HCT116 (cell line): ENCODE measurements at regions not wholly inside any gene's neighbourhood (a gene's known extent, or its start where the extent isn't known, plus 50 kb on each side); places are given as distances from the start of the nearest gene placed in this dataset.

Source experiments
- ATAC-seq: fragments of 200-7000 bp; cut with Tn5 transposase; 2 replicates; pipeline ENCODE4 v1.9.1; 2020; ENCODE audit warnings: mild to moderate bottlenecking, moderate library complexity
- BruUV-seq: library from RNA; stranded (reverse); fragments of 400-500 nt; replicated peaks from 2 replicates; lab custom pipeline; 2021; lab: Mats Ljungman, UMichigan
- CTCF ChIA-PET: fragments of 300-600 bp; sonication (Branson Sonifier 250); formaldehyde crosslinking; loops from one replicate; lab custom pipeline; 2021; ENCODE audit warnings: antibody characterized with exemption; lab: Charles Lee
- POLR2A ChIA-PET: fragments of 300-600, 350-600 bp; sonication (Branson Sonifier 250); formaldehyde crosslinking; loops from one replicate; lab custom pipeline; 2021; ENCODE audit warnings: antibody characterized with exemption; lab: Charles Lee
- RAD21 ChIA-PET, 2 experiments: fragments of 300-600 bp; sonication (Branson Sonifier 250); formaldehyde crosslinking; loops; one replicate each; lab custom pipeline; 2023; ENCODE audit warnings: low total read pairs in 2 of 2; ENCODE audit not compliant: uncharacterized antibody in 2 of 2, unreplicated experiment in 2 of 2, low non-redundant PET in 1 of 2; lab: Charles Lee
- DNase-seq: peaks from one replicate; pipeline ENCODE4 v3.0.0-alpha.2; 2010; ENCODE audit warnings: low read depth, low spot score
- H2AFZ ChIP-seq: fragments of 200-600 bp; shearing (Covaris generic), sonication (generic); 2 replicates; pipeline ENCODE4 v1.6.1; 2017; ENCODE audit warnings: low read depth, mixed run types, mixed read lengths, antibody characterized with exemption, low read length; ENCODE audit not compliant: poor library complexity, severe bottlenecking
- H3K27ac ChIP-seq: 2 replicates; pipeline ENCODE4 v1.5.1; 2012; ENCODE audit warnings: low read depth, low read length
- H3K27me3 ChIP-seq: fragments of 200-600 bp; sonication (generic); 2 replicates; pipeline ENCODE4 v1.6.1; 2016; ENCODE audit warnings: mixed run types, low read length, mixed read lengths; ENCODE audit not compliant: insufficient read depth
- H3K36me3 ChIP-seq, 2 experiments: fragments of 200-500 bp in 1 of 2; fragments of 200-600 bp in 1 of 2; sonication (Bioruptor generic) in 1 of 2; sonication (generic) in 1 of 2; 2 replicates each; pipeline versions ENCODE4 v1.5.1 to v1.6.1; 2014 to 2016; ENCODE audit warnings: low read length in 2 of 2, inconsistent platforms in 1 of 2, mixed read lengths in 1 of 2, mixed run types in 1 of 2; ENCODE audit not compliant: insufficient read depth in 2 of 2, control insufficient read depth in 1 of 2
- H3K4me1 ChIP-seq, 2 experiments: fragments of 200-600 bp in 1 of 2; sonication (generic) in 1 of 2; 2 replicates each; pipeline versions ENCODE4 v1.5.1 to v1.6.1; 2012 to 2017; ENCODE audit warnings: low read length in 2 of 2, inconsistent platforms in 1 of 2, mild to moderate bottlenecking in 1 of 2, mixed read lengths in 1 of 2, mixed run types in 1 of 2, moderate library complexity in 1 of 2; ENCODE audit not compliant: insufficient read depth in 2 of 2, control insufficient read depth in 1 of 2
- H3K4me2 ChIP-seq: fragments of 200-600 bp; sonication (generic); 2 replicates; pipeline ENCODE4 v1.6.1; 2017; ENCODE audit warnings: mixed run types, low read length, mixed read lengths
- H3K4me3 ChIP-seq, 2 experiments: fragments of 200-600 bp in 1 of 2; sonication (generic) in 1 of 2; replicated peaks in 1 of 2; 2 replicates each; pipeline ENCODE4 v1.5.1; 2011 to 2016; ENCODE audit warnings: low read length in 2 of 2, control low read depth in 1 of 2, low read depth in 1 of 2, mild to moderate bottlenecking in 1 of 2, mixed read lengths in 1 of 2, mixed run types in 1 of 2
- H3K79me2 ChIP-seq: fragments of 200-600 bp; sonication (generic); 2 replicates; pipeline ENCODE4 v1.6.1; 2017; ENCODE audit warnings: mild to moderate bottlenecking, mixed run types, low read length, moderate library complexity, mixed read lengths; ENCODE audit not compliant: insufficient read depth
- H3K9ac ChIP-seq: fragments of 200-600 bp; sonication (generic); 2 replicates; pipeline ENCODE4 v1.6.1; 2016; ENCODE audit warnings: low read length, mixed read lengths
- H3K9me2 ChIP-seq: fragments of 200-600 bp; sonication (generic), shearing (Covaris generic); 2 replicates; pipeline ENCODE4 v1.6.1; 2017; ENCODE audit warnings: mixed run types, mild to moderate bottlenecking, moderate library complexity; ENCODE audit not compliant: insufficient read depth
- H3K9me3 ChIP-seq, 2 experiments: fragments of 200-500 bp in 1 of 2; fragments of 200-600 bp in 1 of 2; sonication (Bioruptor generic) in 1 of 2; sonication (generic) in 1 of 2; 2 replicates each; pipeline ENCODE4 v1.6.1; 2014 to 2017; ENCODE audit warnings: low read length in 2 of 2, mixed read lengths in 2 of 2, inconsistent platforms in 1 of 2, low read depth in 1 of 2, mild to moderate bottlenecking in 1 of 2, mixed run types in 1 of 2, moderate library complexity in 1 of 2; ENCODE audit not compliant: control insufficient read depth in 1 of 2, insufficient read depth in 1 of 2
- H4K20me1 ChIP-seq: fragments of 200-600 bp; sonication (generic), shearing (Covaris generic); 2 replicates; pipeline ENCODE4 v1.6.1; 2017; ENCODE audit warnings: mixed run types, mild to moderate bottlenecking, moderate library complexity; ENCODE audit not compliant: insufficient read depth
- ATF3 ChIP-seq: IDR thresholded peaks from 2 replicates; pipeline ENCODE4 v1.6.1; 2012
- CBX3 ChIP-seq: IDR thresholded peaks from 2 replicates; pipeline ENCODE4 v1.6.1; 2012; ENCODE audit warnings: low read depth
- CEBPB ChIP-seq: IDR thresholded peaks from 2 replicates; pipeline ENCODE4 v1.6.1; 2012; ENCODE audit warnings: low read depth
- CTCF ChIP-seq, 3 experiments: fragments of 200-600 bp in 1 of 3; sonication (generic) in 1 of 3; IDR thresholded peaks in 2 of 3; conservative IDR thresholded peaks in 1 of 3; 2 replicates each; pipeline ENCODE4 v1.5.1; 2012 to 2017; ENCODE audit warnings: low read depth in 2 of 3, low read length in 2 of 3, antibody characterized with exemption in 1 of 3, borderline replicate concordance in 1 of 3, control low read depth in 1 of 3, mild to moderate bottlenecking in 1 of 3, mixed read lengths in 1 of 3, mixed run types in 1 of 3, moderate library complexity in 1 of 3; ENCODE audit not compliant: insufficient read depth in 1 of 3
- EGR1 ChIP-seq: IDR thresholded peaks from 2 replicates; pipeline ENCODE4 v1.6.1; 2012; ENCODE audit warnings: low read depth
- ELF1 ChIP-seq: IDR thresholded peaks from 2 replicates; pipeline ENCODE4 v1.6.1; 2012; ENCODE audit warnings: low read depth, borderline replicate concordance
- EZH2 ChIP-seq: fragments of 200-600 bp; sonication (generic); IDR thresholded peaks from 2 replicates; pipeline ENCODE4 v1.6.1; 2017; ENCODE audit warnings: antibody characterized with exemption, mixed run types
- FOSL1 ChIP-seq: IDR thresholded peaks from 2 replicates; pipeline ENCODE4 v1.6.1; 2012; ENCODE audit warnings: low read depth
- JUND ChIP-seq: IDR thresholded peaks from 2 replicates; pipeline ENCODE4 v1.6.1; 2012
- MAX ChIP-seq: IDR thresholded peaks from 2 replicates; pipeline ENCODE4 v1.6.1; 2012
- POLR2AphosphoS5 ChIP-seq: IDR thresholded peaks from 2 replicates; pipeline ENCODE4 v1.6.1; 2011; ENCODE audit warnings: mild to moderate bottlenecking, low read depth, low read length, moderate library complexity
- RAD21 ChIP-seq: IDR thresholded peaks from 2 replicates; pipeline ENCODE4 v1.6.1; 2012; ENCODE audit warnings: low read depth, mild to moderate bottlenecking
- SIN3A ChIP-seq: IDR thresholded peaks from 2 replicates; pipeline ENCODE4 v1.6.1; 2012; ENCODE audit warnings: low read depth
- SP1 ChIP-seq: IDR thresholded peaks from 2 replicates; pipeline ENCODE4 v1.6.1; 2012; ENCODE audit warnings: low read depth
- SRF ChIP-seq: IDR thresholded peaks from 2 replicates; pipeline ENCODE4 v1.6.1; 2012; ENCODE audit warnings: low read depth
- TCF7L2 ChIP-seq: IDR thresholded peaks from 2 replicates; pipeline ENCODE4 v1.7.0; 2011; ENCODE audit warnings: borderline replicate concordance, inconsistent platforms; ENCODE audit not compliant: insufficient read depth, insufficient read length; ENCODE audit errors: extremely low read depth
- ZFX ChIP-seq: fragments of 450-650 bp; IDR thresholded peaks from 2 replicates; pipeline ENCODE4 v1.6.1; 2017
- ZNF274 ChIP-seq: fragments of 200-500 bp; sonication (Bioruptor generic); IDR thresholded peaks from 2 replicates; pipeline ENCODE4 v1.6.1; 2014; ENCODE audit warnings: mild to moderate bottlenecking, low read depth, low read length, inconsistent platforms
- intact Hi-C: fragments of 100-400 bp; cut with micrococcal nuclease; formaldehyde crosslinking; loops from 2 replicates; pipeline ENCODE4 v1.10.0; 2022

- no peak; the same call in 1 of the 2 replicates for TF ChIP-seq ATF3
- TF ChIP-seq ZFX: no peak
- TF ChIP-seq CTCF (IDR thresholded peaks at IDR 0.05 in 2 of 3, conservative IDR thresholded peaks at IDR 0.05 in 1 of 3; ENCODE audit: borderline replicate concordance in 1 of 3, insufficient read depth in 1 of 3, low read depth in 2 of 3, low read length in 2 of 3): no peak
- no peak for TF ChIP-seq EZH2
- TF ChIP-seq TCF7L2: no peak
- TF ChIP-seq CEBPB: peak; percentile 59
- TF ChIP-seq SRF: no peak
- peak; percentile 84 for TF ChIP-seq CBX3
- peak; percentile 67 for TF ChIP-seq MAX
- TF ChIP-seq ELF1: no peak
- TF ChIP-seq SP1: peak; percentile 85
- peak; percentile 49; the same call in 1 of the 2 replicates for TF ChIP-seq SIN3A
These were observed 100.7 kb upstream of the TSPAN2 start (continued) for GRCh38 chr1:115189814-115190539.

GRCh38 chr1:115188680-115189395 is 99.5 kb upstream of the TSPAN2 start:
- DNase-seq (no peak), ATAC-seq (no peak)
- Histone ChIP-seq H3K9me2 (no peaks in the 10 kb centered on the region), H3K4me3 (no peak overlapping the region), H3K79me2 (no peaks in the 10 kb centered on the region), H2AFZ (peak overlapping the region; percentile 26), H3K4me1 (peaks cover 11 to 45% of the 10 kb centered on the region in 2 experiments; a peak in 3 of 4 replicates), H3K9ac (no peak overlapping the region), H3K36me3 (no peaks in the 10 kb centered on the region), H3K27ac (no peak overlapping the region), H4K20me1 (no peaks in the 10 kb centered on the region), H3K27me3 (no peaks in the 10 kb centered on the region), H3K4me2 (peak overlapping the region; percentile 24), H3K9me3 (no peaks in the 10 kb centered on the region)
- no TSS peak for BruUV-seq
- ChIA-PET POLR2A (no interaction called here), RAD21 (no interaction called here), CTCF (no interaction called here)
- intact Hi-C loops: no loop called here
- no peak for TF ChIP-seq SP1
- no peak for TF ChIP-seq JUND
- no peak for TF ChIP-seq POLR2AphosphoS5
- no peak for TF ChIP-seq TCF7L2
- TF ChIP-seq CTCF (IDR thresholded peaks at IDR 0.05 in 2 of 3, conservative IDR thresholded peaks at IDR 0.05 in 1 of 3; ENCODE audit: borderline replicate concordance in 1 of 3, insufficient read depth in 1 of 3, low read depth in 2 of 3, low read length in 2 of 3): no peak
- TF ChIP-seq ATF3: no peak
- TF ChIP-seq CBX3: no peak
- no peak for TF ChIP-seq CEBPB
- TF ChIP-seq EGR1: no peak
- no peak for TF ChIP-seq RAD21
- TF ChIP-seq ZNF274: no peak
- TF ChIP-seq ZFX: no peak
- TF ChIP-seq SIN3A: no peak
- no peak for TF ChIP-seq EZH2
- TF ChIP-seq MAX: no peak
- TF ChIP-seq FOSL1: no peak
- no peak for TF ChIP-seq SRF
